Endothelial cell of umbilical vein (primary cell): ENCODE measurements at regions not wholly inside any gene's neighbourhood (a gene's known extent, or its start where the extent isn't known, plus 50 kb on each side); places are given as distances from the start of the nearest gene placed in this dataset.

Experiments
- MAX ChIP-seq: IDR thresholded peaks from 2 replicates; pipeline ENCODE4 v1.6.1; 2011; ENCODE audit not compliant: insufficient read depth, insufficient read length
- POLR2AphosphoS5 ChIP-seq: IDR thresholded peaks from 2 replicates; pipeline ENCODE4 v1.6.1; 2012; ENCODE audit warnings: low read depth, mild to moderate bottlenecking, control low read depth, low read length, moderate library complexity; ENCODE audit not compliant: insufficient read depth
- TF ChIP-seq, protein P1 (sequence below), 2 donors: IDR thresholded peaks; 1 replicate in 1 of 2; 2 replicates in 1 of 2; pipeline ENCODE4 v1.5.1; 2011; ENCODE audit warnings: low read length in 2 of 2, mild to moderate bottlenecking in 2 of 2, moderate library complexity in 2 of 2, control low read depth in 1 of 2, inconsistent platforms in 1 of 2, low read depth in 1 of 2; ENCODE audit not compliant: insufficient read depth in 1 of 2; ENCODE audit errors: extremely low read depth in 1 of 2

GRCh38 chr10:90598513-90598912 lies 259.3 kb downstream of the HTR7 start:
- TF ChIP-seq, protein P1, sequence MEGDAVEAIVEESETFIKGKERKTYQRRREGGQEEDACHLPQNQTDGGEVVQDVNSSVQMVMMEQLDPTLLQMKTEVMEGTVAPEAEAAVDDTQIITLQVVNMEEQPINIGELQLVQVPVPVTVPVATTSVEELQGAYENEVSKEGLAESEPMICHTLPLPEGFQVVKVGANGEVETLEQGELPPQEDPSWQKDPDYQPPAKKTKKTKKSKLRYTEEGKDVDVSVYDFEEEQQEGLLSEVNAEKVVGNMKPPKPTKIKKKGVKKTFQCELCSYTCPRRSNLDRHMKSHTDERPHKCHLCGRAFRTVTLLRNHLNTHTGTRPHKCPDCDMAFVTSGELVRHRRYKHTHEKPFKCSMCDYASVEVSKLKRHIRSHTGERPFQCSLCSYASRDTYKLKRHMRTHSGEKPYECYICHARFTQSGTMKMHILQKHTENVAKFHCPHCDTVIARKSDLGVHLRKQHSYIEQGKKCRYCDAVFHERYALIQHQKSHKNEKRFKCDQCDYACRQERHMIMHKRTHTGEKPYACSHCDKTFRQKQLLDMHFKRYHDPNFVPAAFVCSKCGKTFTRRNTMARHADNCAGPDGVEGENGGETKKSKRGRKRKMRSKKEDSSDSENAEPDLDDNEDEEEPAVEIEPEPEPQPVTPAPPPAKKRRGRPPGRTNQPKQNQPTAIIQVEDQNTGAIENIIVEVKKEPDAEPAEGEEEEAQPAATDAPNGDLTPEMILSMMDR (IDR thresholded peaks at IDR 0.05; ENCODE audit: extremely low read depth in 1 of 2, insufficient read depth in 1 of 2, low read depth in 1 of 2, low read length in 2 of 2): no peak
- TF ChIP-seq POLR2AphosphoS5 (no peak), MAX (no peak)
